Left lung (tissue), 4 donors: ENCODE measurements at regions not wholly inside any gene's neighbourhood (a gene's known extent, or its start where the extent isn't known, plus 50 kb on each side); places are given as distances from the start of the nearest gene placed in this dataset.
A peak's percentile ranks its signal among the peaks of the same experiment; 100 is the strongest.
"Not testable (repeated sequence)": the region's sequence is repeated elsewhere in the genome, so short reads cannot be mapped to it uniquely, and the experiment has no call there.

Experiments
- ATAC-seq: fragments of 200-7000 bp; cut with Tn5 transposase; one replicate; pipeline ENCODE4 v1.9.1; 2020; ENCODE audit warnings: moderate library complexity
- DNase-seq, 4 donors: peaks; one replicate each; pipeline ENCODE4 v3.0.0-alpha.2; 2013 to 2020
- H3K27ac ChIP-seq, 2 donors: fragments of 200-600 bp; sonication (generic) in 1 of 2; one replicate each; pipeline versions ENCODE4 v1.5.0 to v1.8.0; 2020 to 2021
- H3K27me3 ChIP-seq, 2 donors: fragments of 200-600 bp; sonication (generic) in 1 of 2; one replicate each; pipeline versions ENCODE4 v1.5.0 to v1.8.0; 2020 to 2021
- H3K36me3 ChIP-seq, 2 donors: fragments of 200-600 bp; sonication (generic) in 1 of 2; one replicate each; pipeline versions ENCODE4 v1.5.0 to v1.8.0; 2020 to 2021
- H3K4me1 ChIP-seq, 2 donors: fragments of 200-600 bp; one replicate each; pipeline ENCODE4 v1.8.0; 2021
- H3K4me3 ChIP-seq, 2 donors: fragments of 200-600 bp; sonication (generic) in 1 of 2; one replicate each; pipeline versions ENCODE4 v1.5.0 to v1.8.0; 2020 to 2021; ENCODE audit warnings: mild to moderate bottlenecking in 1 of 2
- H3K9me3 ChIP-seq, 2 donors: fragments of 200-600 bp; sonication (generic) in 1 of 2; one replicate each; pipeline versions ENCODE4 v1.5.0 to v1.8.0; 2020 to 2021
- CTCF ChIP-seq, 2 donors: fragments of 200-600 bp; sonication (generic) in 1 of 2; IDR thresholded peaks; one replicate each; pipeline versions ENCODE4 v1.5.0 to v1.8.0; 2021; ENCODE audit warnings: antibody characterized with exemption in 2 of 2
- intact Hi-C, 2 donors: fragments of 100-400 bp; cut with DNase I; formaldehyde crosslinking; loops; one replicate each; pipeline versions ENCODE4 v1.11.2 to v1.14.2; 2022
- donor health status: DM: no; HTN: yes; CAD: no.
- donor health status: DM: no; HTN: no; CAD: no.

- no peak overlapping the region for H3K27ac ChIP-seq
- peaks cover 0 to 9% of the 10 kb centered on the region in 2 donors for H3K27me3 ChIP-seq
Measured at GRCh38 chr22:27108425-27109114, 451.2 kb downstream of the MIAT start.

GRCh38 chr22:27109406-27109805 is 452.0 kb downstream of the MIAT start:
- H3K27ac ChIP-seq, H3K4me3 ChIP-seq, ATAC-seq, intact Hi-C loops, H3K27me3 ChIP-seq, DNase-seq, H3K36me3 ChIP-seq, H3K9me3 ChIP-seq: not testable (repeated sequence)
- peaks cover 7 to 15% of the 10 kb centered on the region in 2 donors for H3K4me1 ChIP-seq

More at GRCh38 chr22:27108425-27109114, 451.2 kb downstream of the MIAT start:
- ATAC-seq (no peak), DNase-seq (peak in 2 of 4 donors; percentile 40 to 73)
- H3K4me1 ChIP-seq, result peaks cover 7 to 9% of the 10 kb centered on the region in 2 donors
- H3K9me3 ChIP-seq, result no peaks in the 10 kb centered on the region
- no peak overlapping the region for H3K4me3 ChIP-seq
- no peak for TF ChIP-seq CTCF (IDR thresholded peaks at IDR 0.05)
- no peaks in the 10 kb centered on the region for H3K36me3 ChIP-seq
- intact Hi-C loops, result no loop called here

- intact Hi-C loops, result no loop called here
- H3K4me3 ChIP-seq, result no peak overlapping the region
- no peak for TF ChIP-seq CTCF (IDR thresholded peaks at IDR 0.05)
- H3K27me3 ChIP-seq, result peaks cover 0 to 9% of the 10 kb centered on the region in 2 donors
- no peaks in the 10 kb centered on the region for H3K9me3 ChIP-seq
- no peak for DNase-seq
- peak overlapping the region in 1 of 2 donors; percentile 18 for H3K27ac ChIP-seq
- no peaks in the 10 kb centered on the region for H3K36me3 ChIP-seq
- ATAC-seq, result no peak
- peaks cover 7 to 15% of the 10 kb centered on the region in 2 donors for H3K4me1 ChIP-seq
Measured at GRCh38 chr22:27110665-27111451, 453.5 kb downstream of the MIAT start.

GRCh38 chr22:27111796-27112672 is 454.6 kb downstream of the MIAT start:
- no peak for DNase-seq

More at GRCh38 chr22:27111796-27112672, 454.6 kb downstream of the MIAT start:
- Histone ChIP-seq H3K36me3 (no peaks in the 10 kb centered on the region), H3K4me1 (peaks cover 7 to 15% of the 10 kb centered on the region in 2 donors), H3K27me3 (peaks cover 0 to 9% of the 10 kb centered on the region in 2 donors), H3K4me3 (no peak overlapping the region), H3K27ac (no peak overlapping the region), H3K9me3 (no peaks in the 10 kb centered on the region)
- ATAC-seq, result no peak
- intact Hi-C loops, result no loop called here
- no peak for TF ChIP-seq CTCF (IDR thresholded peaks at IDR 0.05)
